ENCODE measurements at regions not wholly inside any gene's neighbourhood (a gene's known extent, or its start where the extent isn't known, plus 50 kb on each side); places are given as distances from the start of the nearest gene placed in this dataset.
"Not testable (repeated sequence)": the region's sequence is repeated elsewhere in the genome, so short reads cannot be mapped to it uniquely, and the experiment has no call there.

DNA sequence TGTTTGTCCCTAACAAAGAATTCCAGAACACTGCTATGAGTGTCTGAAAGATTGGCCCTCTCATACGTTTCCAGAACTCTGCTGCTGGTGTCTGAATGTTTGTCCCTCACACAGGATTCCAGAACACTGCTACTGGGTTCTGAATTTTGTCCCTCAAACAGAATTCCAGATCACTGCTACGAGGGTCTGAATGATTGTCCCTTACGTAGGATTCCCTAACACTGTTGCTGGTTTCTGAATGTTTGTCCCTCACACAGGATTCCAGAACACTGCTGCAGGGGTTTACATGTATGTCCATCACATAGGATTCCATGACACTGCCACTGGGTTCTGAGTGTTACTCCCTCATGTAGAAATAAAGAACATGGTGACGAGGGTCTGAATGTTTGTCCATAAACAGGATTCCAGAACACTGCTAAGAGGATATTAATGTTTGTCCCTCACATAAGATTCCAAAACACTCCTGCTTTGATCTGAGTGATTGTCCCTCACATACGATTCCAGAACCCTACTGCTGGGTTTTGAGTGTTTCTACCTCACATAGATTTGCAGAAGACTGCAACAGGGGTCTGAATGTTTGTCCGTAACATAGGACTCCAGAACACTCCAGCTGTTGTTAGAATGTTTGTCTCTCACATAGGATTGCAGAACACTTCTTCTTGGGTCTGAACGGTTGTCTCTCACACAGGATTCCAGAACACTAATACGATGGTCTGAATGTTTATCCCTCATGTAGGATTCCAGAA lies 214.4 kb downstream of the FOXD4L6 start:
- Histone ChIP-seq H3K27ac (ENCODE audit: low read depth, low read length) (no peak overlapping the region), H2AFZ (ENCODE audit: low read length, unreplicated experiment) (no peak overlapping the region), H3K4me1 (ENCODE audit: control insufficient read depth, insufficient read depth, low read length, unreplicated experiment) (no peaks in the 10 kb centered on the region), H3K79me2 (ENCODE audit: control insufficient read depth, insufficient read depth, low read length, unreplicated experiment) (no peaks in the 10 kb centered on the region), H3K27me3 (ENCODE audit: insufficient read depth, low read length) (no peaks in the 10 kb centered on the region), H3K36me3 (ENCODE audit: insufficient read depth, low read length) (no peaks in the 10 kb centered on the region), H3K4me3 (ENCODE audit: low read depth, low read length) (no peak overlapping the region)

DNA sequence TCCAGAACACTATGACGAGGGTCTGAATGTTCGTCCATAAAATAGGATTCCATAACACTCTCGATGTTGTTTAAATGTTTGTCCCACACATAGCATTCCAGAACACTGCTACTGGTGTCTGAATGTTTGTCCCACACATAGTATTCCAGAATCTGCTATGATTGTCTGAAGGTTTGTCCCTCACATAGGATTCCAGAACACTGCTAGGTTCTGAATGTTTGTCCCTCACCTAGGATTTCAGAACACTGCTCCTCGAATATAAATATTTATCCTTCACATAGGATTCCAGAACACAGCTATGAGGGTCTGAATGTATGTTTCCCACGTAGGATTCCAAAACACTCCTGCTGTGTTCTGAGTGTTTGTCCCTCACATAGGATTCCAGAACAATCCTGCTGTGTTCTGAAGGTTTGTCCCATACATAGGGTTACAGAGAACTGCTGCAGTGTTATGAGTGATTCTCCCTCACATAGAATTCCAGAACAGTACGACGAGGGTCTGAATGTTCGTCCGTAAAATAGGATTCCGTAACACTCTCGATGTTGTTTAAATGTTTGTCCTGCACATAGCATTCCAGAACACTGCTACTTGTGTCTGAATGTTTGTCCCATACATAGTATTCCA lies 215.3 kb downstream of the FOXD4L6 start:
- no peaks in the 10 kb centered on the region for H3K36me3 ChIP-seq (ENCODE audit: insufficient read depth, low read length)
- H3K27me3 ChIP-seq (ENCODE audit: insufficient read depth, low read length): no peaks in the 10 kb centered on the region
- no peaks in the 10 kb centered on the region for H3K79me2 ChIP-seq (ENCODE audit: control insufficient read depth, insufficient read depth, low read length, unreplicated experiment)
- no peak overlapping the region for H3K4me3 ChIP-seq (ENCODE audit: low read depth, low read length)
- H3K27ac ChIP-seq (ENCODE audit: low read depth, low read length): no peak overlapping the region
- H2AFZ ChIP-seq (ENCODE audit: low read length, unreplicated experiment): no peak overlapping the region
- no peaks in the 10 kb centered on the region for H3K4me1 ChIP-seq (ENCODE audit: control insufficient read depth, insufficient read depth, low read length, unreplicated experiment)

DNA sequence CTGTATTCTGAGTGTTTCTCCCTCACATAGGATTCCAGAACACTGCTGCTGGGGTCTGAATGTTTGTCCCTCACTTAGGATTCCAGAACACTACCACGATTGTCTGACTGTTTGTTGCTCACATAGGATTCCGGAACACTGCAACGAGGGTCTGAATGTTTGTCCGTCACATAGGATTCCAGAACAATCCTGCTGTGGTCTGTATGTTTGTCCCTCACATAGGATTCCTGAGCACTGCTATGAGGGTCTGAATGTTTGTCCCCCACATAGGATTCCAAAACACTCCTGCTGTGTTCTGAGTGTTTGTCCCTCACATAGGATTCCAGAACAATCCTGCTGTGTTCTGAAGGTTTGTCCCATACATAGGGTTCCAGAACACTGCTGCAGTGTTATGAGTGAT lies 215.8 kb downstream of the FOXD4L6 start:
- not testable (repeated sequence) for H2AFZ ChIP-seq (ENCODE audit: low read length, unreplicated experiment); H3K36me3 ChIP-seq (ENCODE audit: insufficient read depth, low read length); H3K79me2 ChIP-seq (ENCODE audit: control insufficient read depth, insufficient read depth, low read length, unreplicated experiment); H3K4me1 ChIP-seq (ENCODE audit: control insufficient read depth, insufficient read depth, low read length, unreplicated experiment); H3K4me3 ChIP-seq (ENCODE audit: low read depth, low read length); H3K27ac ChIP-seq (ENCODE audit: low read depth, low read length); H3K27me3 ChIP-seq (ENCODE audit: insufficient read depth, low read length)

DNA sequence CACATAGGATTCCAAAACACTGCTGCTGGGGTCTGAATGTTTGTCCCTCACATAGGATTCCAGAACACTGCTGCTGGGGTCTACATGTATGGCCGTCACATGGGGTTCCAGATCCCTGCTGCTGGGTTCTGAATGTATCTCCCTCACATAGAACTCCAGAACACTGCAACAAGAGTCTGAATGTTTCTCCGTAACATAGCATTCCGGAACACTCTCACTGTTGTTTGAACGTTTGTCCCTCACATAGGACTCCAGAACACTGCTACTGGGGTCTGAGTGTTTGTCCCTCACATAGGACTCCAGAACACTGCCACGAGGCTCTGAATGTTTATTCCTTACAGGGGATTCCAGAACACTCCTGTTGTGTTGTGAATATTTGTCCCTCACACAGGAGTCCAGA lies 216.8 kb downstream of the FOXD4L6 start:
- H3K27ac ChIP-seq (ENCODE audit: low read depth, low read length): no peak overlapping the region
- H3K4me3 ChIP-seq (ENCODE audit: low read depth, low read length): no peak overlapping the region
- H2AFZ ChIP-seq (ENCODE audit: low read length, unreplicated experiment): no peak overlapping the region
- no peaks in the 10 kb centered on the region for H3K4me1 ChIP-seq (ENCODE audit: control insufficient read depth, insufficient read depth, low read length, unreplicated experiment)
- H3K27me3 ChIP-seq (ENCODE audit: insufficient read depth, low read length): no peaks in the 10 kb centered on the region
- H3K79me2 ChIP-seq (ENCODE audit: control insufficient read depth, insufficient read depth, low read length, unreplicated experiment): no peaks in the 10 kb centered on the region
- no peaks in the 10 kb centered on the region for H3K36me3 ChIP-seq (ENCODE audit: insufficient read depth, low read length)

DNA sequence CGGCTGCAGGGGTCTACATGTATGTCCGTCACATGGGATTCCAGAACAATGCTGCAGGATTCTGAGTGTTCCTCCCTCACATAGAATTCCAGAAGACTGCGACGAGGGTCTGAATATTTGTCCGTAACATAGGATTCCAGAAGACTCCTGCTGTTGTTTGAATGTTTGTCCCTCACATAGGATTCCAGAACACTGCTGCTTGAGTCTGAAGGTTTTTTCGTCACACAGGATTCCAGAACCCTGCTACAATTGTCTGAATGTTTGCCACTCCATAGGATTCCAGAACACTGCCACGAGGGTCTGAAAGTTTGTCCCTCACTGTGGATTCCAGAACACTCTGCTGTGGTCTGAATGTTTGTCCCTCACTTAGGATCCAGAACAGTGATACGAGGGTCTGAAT lies 217.5 kb downstream of the FOXD4L6 start:
- H3K36me3 ChIP-seq (ENCODE audit: insufficient read depth, low read length); H3K4me1 ChIP-seq (ENCODE audit: control insufficient read depth, insufficient read depth, low read length, unreplicated experiment); H2AFZ ChIP-seq (ENCODE audit: low read length, unreplicated experiment); H3K27ac ChIP-seq (ENCODE audit: low read depth, low read length); H3K27me3 ChIP-seq (ENCODE audit: insufficient read depth, low read length); H3K4me3 ChIP-seq (ENCODE audit: low read depth, low read length); H3K79me2 ChIP-seq (ENCODE audit: control insufficient read depth, insufficient read depth, low read length, unreplicated experiment): not testable (repeated sequence)

DNA sequence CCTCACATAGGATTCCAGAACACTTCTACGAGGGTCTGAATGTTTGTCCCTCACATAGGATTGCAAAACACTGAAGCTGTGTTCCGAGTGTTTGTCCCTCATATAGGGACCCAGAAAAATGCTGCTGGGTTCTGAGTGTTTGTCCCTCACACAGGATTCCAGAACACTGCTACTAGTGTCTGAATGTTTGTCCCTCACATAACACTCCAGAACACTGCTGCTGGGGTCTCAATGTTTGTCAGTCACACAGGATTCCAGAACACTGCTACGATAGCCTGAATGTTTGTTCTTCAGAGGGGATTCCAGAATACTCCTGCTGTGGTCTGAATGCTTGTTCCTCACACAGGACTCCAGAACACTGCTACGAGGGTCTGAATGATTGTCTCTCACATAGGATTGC lies 218.7 kb downstream of the FOXD4L6 start:
- Histone ChIP-seq H3K36me3 (ENCODE audit: insufficient read depth, low read length) (no peaks in the 10 kb centered on the region), H3K4me3 (ENCODE audit: low read depth, low read length) (no peak overlapping the region), H3K4me1 (ENCODE audit: control insufficient read depth, insufficient read depth, low read length, unreplicated experiment) (no peaks in the 10 kb centered on the region), H2AFZ (ENCODE audit: low read length, unreplicated experiment) (no peak overlapping the region), H3K27ac (ENCODE audit: low read depth, low read length) (no peak overlapping the region), H3K27me3 (ENCODE audit: insufficient read depth, low read length) (no peaks in the 10 kb centered on the region), H3K79me2 (ENCODE audit: control insufficient read depth, insufficient read depth, low read length, unreplicated experiment) (no peaks in the 10 kb centered on the region)

DNA sequence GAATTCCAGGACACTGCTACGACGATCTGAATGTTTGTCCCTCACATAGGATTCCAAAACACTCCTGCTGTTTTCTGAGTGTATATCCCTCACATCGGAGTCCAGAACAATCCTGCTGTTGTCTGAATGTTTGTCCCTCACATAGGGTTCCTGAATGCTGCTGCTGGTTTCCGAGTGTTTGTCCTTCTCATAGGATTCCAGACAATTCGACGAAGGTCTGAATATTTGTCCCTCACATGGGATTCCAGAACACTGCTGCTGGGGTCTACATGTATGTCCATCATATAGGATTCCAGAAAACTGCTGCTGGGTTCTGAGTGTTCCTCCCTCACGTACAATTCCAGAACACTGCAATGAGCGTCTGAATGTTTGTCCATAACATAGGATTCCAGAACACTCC lies 219.4 kb downstream of the FOXD4L6 start:
- H3K4me3 ChIP-seq (ENCODE audit: low read depth, low read length); H3K4me1 ChIP-seq (ENCODE audit: control insufficient read depth, insufficient read depth, low read length, unreplicated experiment); H3K36me3 ChIP-seq (ENCODE audit: insufficient read depth, low read length); H3K79me2 ChIP-seq (ENCODE audit: control insufficient read depth, insufficient read depth, low read length, unreplicated experiment); H3K27ac ChIP-seq (ENCODE audit: low read depth, low read length); H3K27me3 ChIP-seq (ENCODE audit: insufficient read depth, low read length); H2AFZ ChIP-seq (ENCODE audit: low read length, unreplicated experiment): not testable (repeated sequence)

DNA sequence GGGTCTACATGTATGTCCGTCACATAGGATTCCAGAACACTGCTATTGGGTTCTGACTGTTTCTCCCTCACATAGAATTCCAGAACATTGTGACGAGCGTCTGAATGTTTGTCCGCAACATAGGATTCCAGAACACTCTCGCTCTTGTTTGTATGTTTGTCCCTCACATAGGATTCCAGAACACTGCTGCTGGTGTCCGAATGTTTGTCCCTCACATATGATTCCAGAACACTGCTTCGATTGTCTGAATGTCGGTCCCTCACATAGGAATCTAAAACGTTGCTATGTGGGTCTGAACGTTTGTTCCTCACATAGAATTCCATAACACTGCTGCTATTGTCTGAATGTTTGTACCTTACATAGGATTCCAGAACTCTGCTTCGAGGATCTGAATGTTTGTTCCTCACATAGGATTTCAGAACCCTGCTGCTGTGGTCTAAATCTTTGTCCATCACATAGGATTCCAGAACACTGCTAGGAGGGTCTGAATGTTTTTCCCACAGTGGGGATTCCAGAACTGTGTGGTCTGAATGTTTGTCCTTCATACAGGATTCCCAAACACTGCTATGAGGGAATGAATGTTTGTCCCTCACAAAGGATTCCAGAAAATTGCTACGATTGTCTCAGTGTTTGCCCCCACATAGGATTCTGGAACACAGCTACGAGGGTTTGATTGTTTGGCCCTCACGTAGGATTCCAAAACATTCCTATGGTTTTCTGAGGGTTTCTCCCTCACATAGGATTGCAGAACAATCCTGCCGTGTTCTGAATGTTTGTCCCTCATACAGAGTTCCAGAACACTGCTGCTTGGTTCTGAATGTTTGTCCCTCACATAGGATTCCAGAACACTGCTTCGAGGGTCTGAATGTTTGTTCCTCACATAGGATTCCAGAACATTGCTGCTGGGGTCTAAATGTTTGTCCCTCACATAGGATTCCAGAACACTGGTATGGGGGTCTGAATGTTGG lies 220.5 kb downstream of the FOXD4L6 start:
- Histone ChIP-seq H3K27me3 (ENCODE audit: insufficient read depth, low read length) (no peaks in the 10 kb centered on the region), H3K4me1 (ENCODE audit: control insufficient read depth, insufficient read depth, low read length, unreplicated experiment) (no peaks in the 10 kb centered on the region), H2AFZ (ENCODE audit: low read length, unreplicated experiment) (no peak overlapping the region), H3K4me3 (ENCODE audit: low read depth, low read length) (no peak overlapping the region), H3K36me3 (ENCODE audit: insufficient read depth, low read length) (no peaks in the 10 kb centered on the region), H3K79me2 (ENCODE audit: control insufficient read depth, insufficient read depth, low read length, unreplicated experiment) (no peaks in the 10 kb centered on the region), H3K27ac (ENCODE audit: low read depth, low read length) (no peak overlapping the region)

DNA sequence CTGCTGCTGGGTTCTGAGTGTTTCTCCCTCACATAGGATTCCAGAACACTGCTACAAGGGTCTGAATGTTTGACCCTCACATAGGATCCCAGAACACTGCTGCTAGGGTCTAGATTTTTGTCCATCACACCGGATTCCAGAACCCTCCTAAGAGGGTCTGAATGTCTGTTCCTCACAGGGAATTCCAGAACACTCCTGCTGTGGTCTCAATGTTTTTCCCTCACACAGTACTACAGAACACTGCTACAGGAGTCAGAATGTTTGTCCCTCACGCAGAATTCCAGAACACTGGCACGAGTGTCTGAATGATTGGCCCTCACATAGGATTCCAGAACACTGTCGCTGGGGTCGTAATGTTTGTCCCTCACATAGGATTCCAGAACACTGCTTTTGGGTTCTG lies 221.6 kb downstream of the FOXD4L6 start:
- not testable (repeated sequence) for H3K79me2 ChIP-seq (ENCODE audit: control insufficient read depth, insufficient read depth, low read length, unreplicated experiment); H2AFZ ChIP-seq (ENCODE audit: low read length, unreplicated experiment); H3K4me3 ChIP-seq (ENCODE audit: low read depth, low read length); H3K36me3 ChIP-seq (ENCODE audit: insufficient read depth, low read length); H3K27ac ChIP-seq (ENCODE audit: low read depth, low read length); H3K4me1 ChIP-seq (ENCODE audit: control insufficient read depth, insufficient read depth, low read length, unreplicated experiment); H3K27me3 ChIP-seq (ENCODE audit: insufficient read depth, low read length)

DNA sequence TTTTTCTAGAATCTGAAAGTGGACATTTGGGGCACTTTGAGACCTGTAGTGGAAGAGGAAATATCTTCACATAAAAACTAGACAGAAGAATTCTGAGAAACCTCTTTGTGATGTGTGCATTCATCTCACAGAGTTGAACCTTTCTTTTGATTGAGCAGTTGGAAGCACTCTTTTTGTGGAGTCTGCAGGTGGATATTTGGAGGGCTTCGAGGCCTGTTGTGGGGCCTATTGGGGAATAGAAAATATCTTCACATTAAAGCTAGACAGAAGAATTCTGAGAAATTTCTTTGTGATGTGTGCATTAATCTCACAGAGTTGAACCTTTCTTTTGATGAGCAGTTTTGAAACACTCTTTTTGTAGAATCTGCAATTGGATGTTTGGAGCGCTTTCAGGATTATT lies 236.2 kb downstream of the FOXD4L6 start:
- H3K4me1 ChIP-seq (ENCODE audit: control insufficient read depth, insufficient read depth, low read length, unreplicated experiment); H3K36me3 ChIP-seq (ENCODE audit: insufficient read depth, low read length); H3K79me2 ChIP-seq (ENCODE audit: control insufficient read depth, insufficient read depth, low read length, unreplicated experiment); H3K27ac ChIP-seq (ENCODE audit: low read depth, low read length); H2AFZ ChIP-seq (ENCODE audit: low read length, unreplicated experiment); H3K27me3 ChIP-seq (ENCODE audit: insufficient read depth, low read length); H3K4me3 ChIP-seq (ENCODE audit: low read depth, low read length): not testable (repeated sequence)
